ENCODE measurements at regions not wholly inside any gene's neighbourhood (a gene's known extent, or its start where the extent isn't known, plus 50 kb on each side); places are given as distances from the start of the nearest gene placed in this dataset.

DNA sequence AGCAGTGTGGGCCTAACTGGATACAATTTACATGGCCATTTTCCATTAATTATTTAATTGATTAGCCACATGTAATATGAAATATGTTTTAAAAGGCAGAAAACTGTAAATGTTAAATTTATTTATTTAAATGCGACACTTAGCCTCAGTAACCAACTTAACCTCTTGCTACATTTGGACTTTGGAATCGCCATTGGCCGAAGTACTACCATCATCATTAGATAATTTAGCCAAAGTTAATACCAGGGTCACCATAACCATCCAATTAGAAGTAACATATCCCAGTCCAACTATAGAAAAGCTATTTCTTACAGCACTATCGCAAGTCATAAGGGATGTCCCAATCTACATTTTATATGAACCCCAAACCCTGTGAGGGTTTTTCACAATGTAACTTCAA is 558.6 kb upstream of the IGFBP3 start:
- TF ChIP-seq, protein P1, sequence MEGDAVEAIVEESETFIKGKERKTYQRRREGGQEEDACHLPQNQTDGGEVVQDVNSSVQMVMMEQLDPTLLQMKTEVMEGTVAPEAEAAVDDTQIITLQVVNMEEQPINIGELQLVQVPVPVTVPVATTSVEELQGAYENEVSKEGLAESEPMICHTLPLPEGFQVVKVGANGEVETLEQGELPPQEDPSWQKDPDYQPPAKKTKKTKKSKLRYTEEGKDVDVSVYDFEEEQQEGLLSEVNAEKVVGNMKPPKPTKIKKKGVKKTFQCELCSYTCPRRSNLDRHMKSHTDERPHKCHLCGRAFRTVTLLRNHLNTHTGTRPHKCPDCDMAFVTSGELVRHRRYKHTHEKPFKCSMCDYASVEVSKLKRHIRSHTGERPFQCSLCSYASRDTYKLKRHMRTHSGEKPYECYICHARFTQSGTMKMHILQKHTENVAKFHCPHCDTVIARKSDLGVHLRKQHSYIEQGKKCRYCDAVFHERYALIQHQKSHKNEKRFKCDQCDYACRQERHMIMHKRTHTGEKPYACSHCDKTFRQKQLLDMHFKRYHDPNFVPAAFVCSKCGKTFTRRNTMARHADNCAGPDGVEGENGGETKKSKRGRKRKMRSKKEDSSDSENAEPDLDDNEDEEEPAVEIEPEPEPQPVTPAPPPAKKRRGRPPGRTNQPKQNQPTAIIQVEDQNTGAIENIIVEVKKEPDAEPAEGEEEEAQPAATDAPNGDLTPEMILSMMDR (conservative IDR thresholded peaks at IDR 0.05; ENCODE audit: low read depth, low read length), result no peak
- no peak for TF ChIP-seq RAD21 (IDR thresholded peaks at IDR 0.05; ENCODE audit: low read length)
- no peak for TF ChIP-seq POLR2A (IDR thresholded peaks at IDR 0.05; ENCODE audit: low read depth, low read length)
- no peak for TF ChIP-seq MAZ (IDR thresholded peaks at IDR 0.05; ENCODE audit: borderline replicate concordance, low read depth, low read length)
- no peak for TF ChIP-seq CEBPB (IDR thresholded peaks at IDR 0.05; ENCODE audit: low read depth, low read length)

All from IMR-90 (cell line).